ENCODE measurements at regions not wholly inside any gene's neighbourhood (a gene's known extent, or its start where the extent isn't known, plus 50 kb on each side); places are given as distances from the start of the nearest gene placed in this dataset.
A peak's percentile ranks its signal among the peaks of the same experiment; 100 is the strongest.

DNA sequence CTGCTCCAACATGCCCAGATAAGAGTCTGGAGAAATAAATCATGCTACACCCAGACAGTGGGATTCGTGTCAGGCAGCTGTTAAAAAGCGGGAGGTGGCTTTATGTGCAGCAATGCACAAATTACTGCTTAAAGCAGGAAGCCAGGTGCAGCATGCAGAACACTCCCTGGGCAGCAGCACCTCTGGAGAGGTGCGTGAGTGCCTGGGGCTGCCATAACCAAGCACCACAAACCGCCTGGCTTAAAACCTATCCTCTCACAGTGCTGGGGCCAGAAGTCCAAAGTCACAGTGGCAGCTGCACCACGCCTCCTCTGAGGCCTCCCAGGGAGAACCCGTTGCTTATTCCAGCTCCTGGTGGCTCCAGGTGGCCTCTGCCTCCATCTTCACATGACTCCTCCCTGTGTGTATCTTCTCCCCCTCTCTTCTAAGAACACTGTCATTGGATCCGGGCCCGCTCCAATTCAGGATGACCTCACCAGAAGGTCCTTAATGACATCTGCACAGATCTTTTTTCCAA, 115.6 kb downstream of the SIK1 start:
- DNase-seq = no peak
- H3K9me3 Mint-ChIP-seq = no peaks in the 10 kb centered on the region
- peaks cover 14% of the 10 kb centered on the region for H3K4me1 Mint-ChIP-seq
- H3K27ac Mint-ChIP-seq = no peak overlapping the region
- ATAC-seq = no peak
- peaks cover 7% of the 10 kb centered on the region for H3K27me3 Mint-ChIP-seq
- H3K4me3 Mint-ChIP-seq = no peak overlapping the region
- no peaks in the 10 kb centered on the region for H3K36me3 Mint-ChIP-seq (ENCODE audit: low read depth)

DNA sequence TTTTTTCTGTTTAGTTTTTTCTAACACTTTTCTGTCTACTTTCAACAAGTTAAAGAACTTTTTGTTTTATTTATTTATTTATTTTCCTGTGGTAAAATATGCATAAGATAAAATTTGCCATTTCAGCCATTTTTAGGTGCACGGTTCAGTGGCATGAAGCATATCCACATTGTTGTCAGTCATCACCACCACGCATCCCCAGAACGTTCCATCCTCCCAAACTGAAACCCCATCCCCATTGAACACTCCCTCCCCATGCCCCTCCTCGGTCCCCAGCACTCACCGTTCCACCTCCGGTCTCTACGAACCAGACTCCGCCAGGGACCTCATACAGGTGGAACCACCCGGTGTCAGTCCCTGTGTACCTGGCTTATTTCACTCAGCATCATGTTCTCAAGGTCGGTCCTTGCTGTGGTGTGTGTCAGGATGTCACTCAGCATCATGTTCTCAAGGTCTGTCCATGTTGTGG, 118.1 kb downstream of the SIK1 start:
- DNase-seq = no peak
- H3K36me3 Mint-ChIP-seq (ENCODE audit: low read depth) = no peaks in the 10 kb centered on the region
- no peak overlapping the region for H3K4me3 Mint-ChIP-seq
- ATAC-seq = no peak
- H3K9me3 Mint-ChIP-seq = no peaks in the 10 kb centered on the region
- H3K4me1 Mint-ChIP-seq = peaks cover 12% of the 10 kb centered on the region
- H3K27ac Mint-ChIP-seq = no peak overlapping the region
- H3K27me3 Mint-ChIP-seq = no peaks in the 10 kb centered on the region

- H3K27ac Mint-ChIP-seq = no peak overlapping the region
- H3K9me3 Mint-ChIP-seq = no peaks in the 10 kb centered on the region
- DNase-seq (no peak), ATAC-seq (no peak)
- H3K4me3 Mint-ChIP-seq = no peak overlapping the region
- H3K4me1 Mint-ChIP-seq = peaks cover 12% of the 10 kb centered on the region
- H3K36me3 Mint-ChIP-seq (ENCODE audit: low read depth) = no peaks in the 10 kb centered on the region
- no peaks in the 10 kb centered on the region for H3K27me3 Mint-ChIP-seq
These were observed 118.7 kb downstream of the SIK1 start for GRCh38 chr21:43308101-43308814.

GRCh38 chr21:43307677-43308070, 119.3 kb downstream of the SIK1 start:
- H3K36me3 Mint-ChIP-seq (ENCODE audit: low read depth) = no peaks in the 10 kb centered on the region
- no peak overlapping the region for H3K27ac Mint-ChIP-seq
- H3K4me1 Mint-ChIP-seq = peaks cover 12% of the 10 kb centered on the region
- DNase-seq (no peak), ATAC-seq (peak; percentile 8)
- H3K4me3 Mint-ChIP-seq = no peak overlapping the region
- H3K9me3 Mint-ChIP-seq = no peaks in the 10 kb centered on the region
- no peaks in the 10 kb centered on the region for H3K27me3 Mint-ChIP-seq

GRCh38 chr21:43306911-43307676, 119.8 kb downstream of the SIK1 start:
- H3K4me3 Mint-ChIP-seq = no peak overlapping the region
- ATAC-seq = peak; percentile 61
- no peaks in the 10 kb centered on the region for H3K36me3 Mint-ChIP-seq (ENCODE audit: low read depth)

DNA sequence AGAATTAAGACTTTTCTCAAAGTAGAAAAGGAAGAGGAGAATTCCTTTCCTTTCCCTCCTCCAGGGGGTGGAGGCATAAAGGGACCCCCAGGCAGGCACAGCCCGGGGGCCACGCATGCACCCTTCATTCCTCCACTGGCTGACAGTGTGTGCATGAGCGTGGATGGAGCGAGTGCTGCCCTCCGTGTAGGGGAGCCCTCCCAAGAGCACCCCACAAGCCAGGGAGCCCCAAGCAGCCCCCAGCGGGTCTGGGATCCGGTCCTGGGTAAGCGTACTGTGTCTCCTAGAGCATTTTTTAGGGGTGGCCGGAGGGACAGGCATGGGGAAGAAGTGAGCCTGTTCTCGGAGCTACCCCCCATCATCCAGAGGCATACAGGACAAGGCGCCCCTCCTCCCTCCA, 120.5 kb downstream of the SIK1 start:
- H3K27me3 Mint-ChIP-seq = no peaks in the 10 kb centered on the region
- no peaks in the 10 kb centered on the region for H3K9me3 Mint-ChIP-seq
- H3K4me3 Mint-ChIP-seq = no peak overlapping the region
- no peaks in the 10 kb centered on the region for H3K36me3 Mint-ChIP-seq (ENCODE audit: low read depth)
- peaks cover 12% of the 10 kb centered on the region for H3K4me1 Mint-ChIP-seq
- ATAC-seq (no peak), DNase-seq (no peak)
- H3K27ac Mint-ChIP-seq = no peak overlapping the region

More at GRCh38 chr21:43306911-43307676, 119.8 kb downstream of the SIK1 start:
- peaks cover 12% of the 10 kb centered on the region for H3K4me1 Mint-ChIP-seq
- H3K27ac Mint-ChIP-seq = no peak overlapping the region
- no peaks in the 10 kb centered on the region for H3K9me3 Mint-ChIP-seq
- no peaks in the 10 kb centered on the region for H3K27me3 Mint-ChIP-seq
- peak; percentile 32 for DNase-seq

DNA sequence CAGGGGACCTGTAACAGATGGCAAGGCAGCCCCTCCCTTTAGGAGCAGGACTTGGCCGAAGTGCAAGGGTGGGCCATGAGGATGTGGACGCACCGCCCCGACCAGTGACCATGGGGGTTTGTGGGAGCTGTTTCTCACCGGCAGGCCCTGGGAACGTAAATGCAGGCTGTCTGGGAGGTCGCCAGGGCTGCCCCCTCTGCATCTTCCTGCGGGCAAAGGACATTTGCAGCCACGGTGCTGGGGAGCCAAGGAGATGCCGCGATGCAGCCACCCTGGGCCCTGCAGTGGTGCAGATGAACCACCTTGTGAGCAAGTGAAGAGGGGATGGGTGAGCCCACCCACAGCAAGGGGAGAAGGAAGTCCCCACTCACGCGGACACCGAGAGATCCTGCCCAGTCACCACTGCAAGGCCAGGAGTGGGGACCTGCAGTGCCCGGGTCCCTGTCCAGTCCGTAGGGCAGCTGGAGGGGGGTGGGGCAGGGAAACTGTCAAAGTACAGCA, 121.1 kb downstream of the SIK1 start:
- no peaks in the 10 kb centered on the region for H3K9me3 Mint-ChIP-seq
- H3K4me1 Mint-ChIP-seq = peaks cover 12% of the 10 kb centered on the region
- H3K27ac Mint-ChIP-seq = no peak overlapping the region
- H3K36me3 Mint-ChIP-seq (ENCODE audit: low read depth) = no peaks in the 10 kb centered on the region
- H3K27me3 Mint-ChIP-seq = no peaks in the 10 kb centered on the region
- ATAC-seq (no peak), DNase-seq (no peak)
- H3K4me3 Mint-ChIP-seq = no peak overlapping the region

DNA sequence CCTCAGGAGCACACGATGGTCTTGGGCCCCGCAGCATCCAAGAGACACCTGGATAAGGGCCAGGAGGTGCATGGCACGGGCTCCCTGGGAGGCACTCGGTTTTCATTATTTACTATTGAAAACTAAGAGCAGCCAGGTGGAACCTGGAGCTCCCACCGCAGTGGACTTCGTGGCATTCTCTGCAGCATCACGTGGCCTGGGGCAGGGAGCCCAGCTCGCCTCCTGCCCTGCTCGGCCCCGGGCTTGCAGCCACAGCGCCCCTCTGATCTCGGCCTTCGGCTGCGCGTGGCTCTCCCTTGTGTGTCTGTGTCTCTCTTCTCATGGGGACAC, 121.6 kb downstream of the SIK1 start:
- DNase-seq = no peak

GRCh38 chr21:43304621-43305335, 122.2 kb downstream of the SIK1 start:
- no peaks in the 10 kb centered on the region for H3K27me3 Mint-ChIP-seq
- DNase-seq = no peak
- no peaks in the 10 kb centered on the region for H3K36me3 Mint-ChIP-seq (ENCODE audit: low read depth)
- peaks cover 12% of the 10 kb centered on the region for H3K4me1 Mint-ChIP-seq
- no peaks in the 10 kb centered on the region for H3K9me3 Mint-ChIP-seq
- no peak for ATAC-seq
- H3K27ac Mint-ChIP-seq = no peak overlapping the region
- no peak overlapping the region for H3K4me3 Mint-ChIP-seq

More for the DNA sequence above, 121.6 kb downstream of the SIK1 start:
- H3K9me3 Mint-ChIP-seq = no peaks in the 10 kb centered on the region
- ATAC-seq = no peak
- no peaks in the 10 kb centered on the region for H3K27me3 Mint-ChIP-seq
- H3K27ac Mint-ChIP-seq = no peak overlapping the region
- H3K36me3 Mint-ChIP-seq (ENCODE audit: low read depth) = no peaks in the 10 kb centered on the region
- peaks cover 12% of the 10 kb centered on the region for H3K4me1 Mint-ChIP-seq
- H3K4me3 Mint-ChIP-seq = no peak overlapping the region

DNA sequence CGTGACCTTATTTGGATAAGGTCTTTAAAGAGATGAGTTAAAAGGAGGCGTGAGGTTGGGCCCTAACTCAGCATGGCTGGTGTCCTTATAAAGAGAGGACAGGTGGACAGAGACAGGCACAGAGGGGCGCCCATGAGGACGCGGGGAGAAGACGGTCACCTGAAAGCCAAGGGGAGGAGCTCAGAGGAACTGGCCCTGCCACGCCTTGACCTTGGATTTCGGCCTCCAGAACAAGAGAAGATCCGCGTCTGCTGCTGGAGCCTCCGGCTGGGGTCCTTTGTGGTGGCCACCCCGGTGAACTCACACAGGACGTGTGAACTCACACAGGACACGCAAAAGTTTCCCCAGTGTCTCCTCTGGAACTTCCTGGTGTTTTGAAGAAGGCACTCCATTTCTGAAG, 122.7 kb downstream of the SIK1 start:
- Mint-ChIP-seq H3K4me1 (peaks cover 12% of the 10 kb centered on the region), H3K27me3 (no peaks in the 10 kb centered on the region), H3K27ac (no peak overlapping the region), H3K4me3 (no peak overlapping the region), H3K9me3 (no peaks in the 10 kb centered on the region), H3K36me3 (ENCODE audit: low read depth) (no peaks in the 10 kb centered on the region)
- no peak for ATAC-seq
- DNase-seq = no peak

DNA sequence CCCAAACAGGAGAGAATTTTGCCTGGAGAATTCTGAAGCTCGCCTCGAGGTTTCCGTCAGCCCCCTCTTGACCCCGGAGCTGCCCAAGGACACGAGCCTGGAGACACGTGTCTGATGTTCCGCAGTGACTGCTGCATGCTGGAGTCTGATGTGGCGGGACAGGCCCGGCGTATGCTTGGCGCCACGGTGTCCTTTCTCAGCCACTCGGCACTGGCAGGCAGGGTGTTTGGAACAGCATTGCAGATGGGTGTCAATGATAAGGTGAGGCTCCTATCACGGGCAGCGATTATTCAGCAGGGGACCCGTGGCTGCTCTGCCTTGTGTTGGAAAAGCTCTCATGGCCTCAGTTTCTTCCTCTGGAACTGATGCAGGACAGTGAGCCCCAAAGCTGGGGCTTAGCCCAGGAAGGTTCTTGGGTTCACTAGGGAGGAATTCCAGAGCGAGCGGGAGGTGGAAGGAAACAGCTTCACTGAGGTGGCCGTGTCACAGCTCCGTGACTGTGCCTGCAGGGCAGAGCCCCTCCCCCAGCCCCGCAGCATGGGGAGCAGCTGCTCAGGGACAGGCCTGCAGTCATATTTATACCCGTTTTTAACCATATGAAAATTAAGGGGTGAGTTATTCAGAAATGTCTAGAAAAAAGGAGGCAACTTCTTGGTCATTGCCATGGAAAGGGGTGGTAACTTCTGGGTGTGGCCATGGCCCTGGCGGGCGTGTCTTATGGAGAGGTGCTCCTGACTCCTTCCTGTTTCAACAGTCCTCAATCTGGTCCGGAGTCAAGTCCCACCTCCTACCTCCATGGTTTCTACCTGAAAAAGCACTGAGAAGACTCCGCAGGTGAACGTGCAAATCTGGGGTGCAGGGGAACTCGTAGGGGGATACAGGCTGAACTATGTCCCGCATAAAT, 123.4 kb downstream of the SIK1 start:
- Mint-ChIP-seq H3K4me3 (no peak overlapping the region), H3K9me3 (no peaks in the 10 kb centered on the region), H3K27ac (no peak overlapping the region), H3K4me1 (peaks cover 12% of the 10 kb centered on the region), H3K27me3 (no peaks in the 10 kb centered on the region), H3K36me3 (ENCODE audit: low read depth) (no peaks in the 10 kb centered on the region)
- ATAC-seq = no peak
- DNase-seq = no peak

GRCh38 chr21:43302769-43303168, 124.2 kb downstream of the SIK1 start:
- Mint-ChIP-seq H3K4me3 (no peak overlapping the region), H3K9me3 (no peaks in the 10 kb centered on the region), H3K27ac (no peak overlapping the region), H3K27me3 (no peaks in the 10 kb centered on the region), H3K4me1 (peaks cover 11% of the 10 kb centered on the region), H3K36me3 (ENCODE audit: low read depth) (no peaks in the 10 kb centered on the region)
- DNase-seq (no peak), ATAC-seq (no peak)

GRCh38 chr21:43302062-43302700, 124.8 kb downstream of the SIK1 start:
- no peak overlapping the region for H3K4me3 Mint-ChIP-seq
- no peaks in the 10 kb centered on the region for H3K9me3 Mint-ChIP-seq
- ATAC-seq (no peak), DNase-seq (no peak)
- no peak overlapping the region for H3K27ac Mint-ChIP-seq
- peaks cover 5% of the 10 kb centered on the region for H3K4me1 Mint-ChIP-seq
- H3K36me3 Mint-ChIP-seq (ENCODE audit: low read depth) = no peaks in the 10 kb centered on the region
- no peaks in the 10 kb centered on the region for H3K27me3 Mint-ChIP-seq

Measured in activated naive CD8-positive, alpha-beta T cell treated with anti-CD3 and anti-CD28 coated beads, Interleukin-2, amount 50 U/mL, for 24 hours (primary cell).